HG03342 (cell line): ENCODE measurements at regions not wholly inside any gene's neighbourhood (a gene's known extent, or its start where the extent isn't known, plus 50 kb on each side); places are given as distances from the start of the nearest gene placed in this dataset.

Source experiments
- ATAC-seq: cut with Tn5 transposase; IDR thresholded peaks from one replicate; pipeline ENCODE4 v1.9.1; 2021; ENCODE audit warnings: mild to moderate bottlenecking, moderate library complexity; ENCODE audit not compliant: unreplicated experiment

GRCh38 chr4:58935332-58935731 lies 1825.1 kb upstream of the IGFBP7 start:
- ATAC-seq: no peak

GRCh38 chr4:58936436-58936835 lies 1826.3 kb upstream of the IGFBP7 start:
- ATAC-seq: no peak

DNA sequence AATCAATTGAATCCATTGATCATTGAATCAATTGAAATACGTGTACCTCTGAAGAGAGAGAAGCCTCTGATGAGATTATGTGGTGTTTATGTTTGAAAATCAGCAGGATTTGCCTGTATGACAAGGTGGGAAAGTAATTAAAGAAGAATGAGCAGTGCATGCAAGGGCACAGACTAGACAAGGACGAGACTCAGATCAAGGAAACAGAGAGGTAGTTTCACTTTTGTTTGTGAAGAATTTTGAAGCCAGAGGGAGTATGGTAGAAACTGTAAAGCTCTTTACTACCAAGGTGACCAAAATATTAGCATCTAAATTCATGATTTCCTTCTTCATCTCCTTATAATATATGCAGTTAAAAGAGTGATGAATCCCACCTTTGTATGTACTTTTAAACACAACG lies 1830.0 kb upstream of the IGFBP7 start:
- no peak for ATAC-seq

DNA sequence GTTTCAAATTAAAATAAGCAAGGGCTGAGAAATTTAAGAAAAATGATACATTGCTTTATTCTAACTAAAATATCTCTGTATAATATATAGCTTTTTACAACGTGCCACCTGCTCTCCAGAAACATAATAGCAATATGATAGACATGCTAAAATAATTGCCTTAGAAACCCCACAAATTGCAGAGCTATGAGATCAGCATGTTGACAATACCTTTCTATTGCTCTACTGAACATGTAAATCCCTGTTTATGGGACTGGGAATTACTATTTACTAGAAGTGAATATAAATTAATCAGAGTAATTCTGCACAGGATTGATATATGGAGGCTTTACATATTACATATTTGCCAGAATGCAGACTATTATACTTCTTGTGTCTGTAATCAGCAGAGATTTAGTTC lies 1831.1 kb upstream of the IGFBP7 start:
- no peak for ATAC-seq

DNA sequence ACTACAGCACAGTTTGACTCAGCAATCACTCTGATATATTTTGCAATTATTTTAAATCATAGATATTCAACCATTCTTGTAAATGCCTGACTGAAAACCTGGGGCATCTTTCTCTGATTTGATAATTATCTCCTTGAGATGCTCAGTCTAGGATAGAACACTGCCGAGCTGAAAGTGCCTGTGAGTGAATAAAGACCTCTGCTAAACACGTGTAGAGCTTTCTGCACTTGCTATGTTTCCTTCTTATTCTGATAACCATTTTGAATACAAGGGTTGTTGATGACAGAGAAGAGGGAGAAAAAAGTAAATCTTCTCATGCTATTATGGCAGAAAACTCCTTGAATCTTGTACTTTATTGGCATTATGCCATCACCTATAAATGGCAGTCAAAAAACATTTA lies 1843.4 kb upstream of the IGFBP7 start:
- no peak for ATAC-seq

- ATAC-seq: no peak
Observed at GRCh38 chr4:58957711-58958110, 1847.5 kb upstream of the IGFBP7 start.

DNA sequence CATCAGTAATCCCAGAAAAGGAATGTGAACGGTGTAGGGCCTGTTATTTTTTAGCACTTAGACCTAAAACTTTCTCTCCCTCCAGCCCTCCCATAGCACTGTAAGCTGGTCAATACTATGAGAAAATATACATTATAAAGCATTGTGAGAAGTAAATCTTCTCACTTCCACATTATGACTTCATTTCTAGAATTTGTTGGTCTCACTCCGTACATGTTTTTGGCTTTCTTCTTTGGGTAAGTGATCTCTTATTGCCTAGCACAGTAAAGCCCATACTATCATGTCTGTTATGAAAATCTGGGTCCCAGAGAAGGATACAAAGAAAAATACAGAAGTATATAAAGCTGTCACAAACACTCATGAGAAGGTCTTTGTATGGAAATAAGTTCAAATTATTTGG lies 1851.1 kb upstream of the IGFBP7 start:
- no peak for ATAC-seq

DNA sequence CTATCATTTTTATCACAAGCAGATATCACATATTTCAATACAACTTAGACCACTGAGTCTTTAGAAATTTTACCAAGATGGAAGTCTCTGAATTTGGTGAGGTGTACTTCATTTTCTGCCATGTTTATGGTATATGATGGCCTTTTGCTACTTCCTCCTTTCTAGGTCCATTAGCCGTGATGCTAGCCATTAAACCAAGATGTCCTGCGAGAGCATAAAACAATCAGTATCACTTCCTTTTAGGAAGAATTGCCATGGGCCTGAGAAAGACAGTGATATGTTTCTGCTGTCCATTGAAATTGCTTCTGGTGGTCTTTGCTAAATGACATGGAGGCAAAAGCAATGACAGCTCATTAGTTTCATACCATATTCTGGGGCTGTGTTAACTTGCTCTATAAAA lies 1851.7 kb upstream of the IGFBP7 start:
- no peak for ATAC-seq

DNA sequence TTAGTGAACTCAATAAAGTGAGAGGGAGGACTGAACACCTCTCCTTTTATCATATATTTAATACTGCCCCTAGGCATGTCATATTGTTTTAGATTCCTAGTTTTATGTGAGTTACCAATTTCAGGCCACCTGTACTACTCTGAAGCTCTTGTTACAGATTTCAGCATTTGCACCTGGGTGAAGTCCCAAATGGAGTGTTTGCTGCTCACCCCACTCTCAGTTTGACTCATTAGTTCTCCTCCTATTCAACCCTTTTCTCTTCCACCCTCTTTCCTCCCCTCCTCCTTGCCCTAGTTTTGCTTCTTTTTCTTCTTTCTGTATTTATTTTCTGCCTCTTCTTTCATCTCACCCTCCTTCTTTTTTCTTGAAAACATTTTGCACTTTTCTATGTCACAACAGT lies 1852.2 kb upstream of the IGFBP7 start:
- ATAC-seq: no peak

DNA sequence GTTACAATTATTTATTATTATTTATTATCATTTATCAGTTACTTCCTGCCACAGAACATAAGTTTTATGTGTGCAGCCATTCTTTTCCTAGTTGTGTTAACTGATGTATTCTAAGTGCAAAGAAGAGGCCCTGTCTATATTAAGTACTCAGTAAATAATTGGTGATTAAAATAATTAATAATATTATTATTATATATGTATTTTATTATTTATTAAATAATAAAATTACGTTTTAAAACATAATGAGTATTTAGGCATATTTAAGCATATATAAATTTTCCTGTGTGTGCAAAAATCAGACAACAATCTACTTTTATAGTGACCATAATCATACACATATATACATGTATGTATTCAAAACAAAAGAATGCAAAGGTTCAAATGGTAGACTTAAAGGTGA lies 1871.6 kb upstream of the IGFBP7 start:
- ATAC-seq: no peak

DNA sequence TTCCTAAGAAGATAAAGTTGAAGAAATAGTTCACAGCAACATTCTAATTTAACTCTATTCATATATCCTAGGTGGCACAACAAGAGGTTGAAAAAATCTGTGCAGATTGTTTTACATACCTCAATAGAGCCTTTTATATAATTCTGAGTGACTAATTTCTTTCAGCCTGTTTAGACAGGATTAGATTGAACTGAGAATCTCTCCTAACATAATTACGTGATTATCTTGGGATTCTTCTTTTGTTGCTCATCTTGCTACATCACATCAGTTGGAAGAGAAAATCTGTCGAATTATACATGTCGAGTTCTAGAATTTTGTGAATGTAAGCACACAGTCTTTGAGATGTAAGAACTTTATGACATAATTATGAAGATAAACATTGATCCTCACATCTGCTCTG lies 1873.7 kb upstream of the IGFBP7 start:
- ATAC-seq: no peak

GRCh38 chr4:59002148-59002547 lies 1892.0 kb upstream of the IGFBP7 start:
- no peak for ATAC-seq

DNA sequence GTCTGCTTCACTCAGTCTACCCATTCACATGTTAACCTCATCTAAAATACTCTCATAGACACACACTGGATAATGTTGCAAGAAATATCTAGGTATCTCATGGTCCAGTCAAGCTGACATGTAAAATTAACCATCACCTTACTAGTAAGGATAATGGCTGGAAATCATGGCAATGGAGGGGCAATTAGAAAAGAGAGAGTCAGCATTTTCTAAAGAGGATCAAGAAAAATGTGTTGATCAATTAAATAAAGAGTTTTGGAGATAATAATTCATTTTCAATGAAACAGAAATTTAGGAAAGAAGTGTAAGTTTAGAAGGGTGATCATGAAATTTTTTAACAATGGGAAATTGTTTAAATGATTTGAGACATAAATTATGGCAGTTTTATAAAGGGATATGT lies 1914.1 kb upstream of the IGFBP7 start:
- ATAC-seq: no peak

GRCh38 chr4:59037812-59038211 lies 1927.6 kb upstream of the IGFBP7 start:
- ATAC-seq: no peak

- no peak for ATAC-seq
Observed at GRCh38 chr4:59039046-59039445, 1928.9 kb upstream of the IGFBP7 start.

GRCh38 chr4:59044286-59044900 lies 1934.2 kb upstream of the IGFBP7 start:
- no peak for ATAC-seq

GRCh38 chr4:59054086-59054485 lies 1943.9 kb upstream of the IGFBP7 start:
- ATAC-seq: no peak

DNA sequence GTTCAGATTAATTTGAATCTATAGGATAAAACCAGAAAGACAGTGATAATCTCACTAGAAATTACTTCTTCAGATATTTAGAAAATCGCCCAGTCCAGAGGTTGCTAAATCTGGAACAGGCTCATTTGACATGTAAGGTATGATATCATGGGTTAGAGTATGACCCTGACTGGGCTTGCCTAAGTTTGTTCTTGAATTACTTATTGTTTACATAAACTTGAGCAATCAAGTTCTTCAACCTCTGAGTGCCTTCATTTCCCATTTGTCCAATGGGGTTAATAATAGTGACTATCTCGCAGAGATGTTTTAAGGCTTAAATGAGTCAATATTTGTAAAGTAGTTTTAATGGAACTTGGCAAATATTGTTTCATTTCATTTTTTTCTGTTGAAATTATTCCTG lies 1947.6 kb upstream of the IGFBP7 start:
- ATAC-seq: no peak

- ATAC-seq: no peak
Observed at GRCh38 chr4:59058543-59058942, 1948.4 kb upstream of the IGFBP7 start.

GRCh38 chr4:59060002-59060846 lies 1950.0 kb upstream of the IGFBP7 start:
- ATAC-seq: no peak

GRCh38 chr4:59060895-59061294 lies 1950.7 kb upstream of the IGFBP7 start:
- no peak for ATAC-seq

GRCh38 chr4:59063015-59063720 lies 1953.0 kb upstream of the IGFBP7 start:
- no peak for ATAC-seq
